Activated CD4-positive, alpha-beta memory T cell treated with anti-CD3 and anti-CD28 coated beads, Interleukin-2, amount 10 ng/mL, durations not matched to agents 7 days and 5 days (primary cell): ENCODE measurements at regions not wholly inside any gene's neighbourhood (a gene's known extent, or its start where the extent isn't known, plus 50 kb on each side); places are given as distances from the start of the nearest gene placed in this dataset.

Source experiments
- CTCF ChIA-PET: fragments of 350-600 bp; sonication (Branson Sonifier 250); formaldehyde crosslinking; loops from one replicate; lab custom pipeline; 2021; ENCODE audit warnings: antibody characterized with exemption, inconsistent platforms; lab: Charles Lee
- POLR2A ChIA-PET: fragments of 350-600 bp; sonication (Branson Sonifier 250); formaldehyde crosslinking; loops from one replicate; lab custom pipeline; 2021; ENCODE audit warnings: antibody characterized with exemption; lab: Charles Lee
- DNase-seq: peaks from one replicate; pipeline ENCODE4 v3.0.0-alpha.2; 2020
- H3K27ac Mint-ChIP-seq: one replicate; pipeline ENCODE4 v1.8.0; 2021; ENCODE audit warnings: mild to moderate bottlenecking, mixed read lengths
- H3K27me3 Mint-ChIP-seq: one replicate; pipeline ENCODE4 v1.8.0; 2021; ENCODE audit warnings: mixed read lengths
- H3K36me3 Mint-ChIP-seq: one replicate; pipeline ENCODE4 v1.8.0; 2021; ENCODE audit warnings: low read depth, mixed read lengths
- H3K4me1 Mint-ChIP-seq: one replicate; pipeline ENCODE4 v1.8.0; 2021; ENCODE audit warnings: mixed read lengths
- H3K4me3 Mint-ChIP-seq: one replicate; pipeline ENCODE4 v1.8.0; 2021; ENCODE audit warnings: mild to moderate bottlenecking, mixed read lengths
- H3K9me3 Mint-ChIP-seq: one replicate; pipeline ENCODE4 v1.8.0; 2021; ENCODE audit warnings: mixed read lengths

- no peaks in the 10 kb centered on the region for H3K36me3 Mint-ChIP-seq
Observed at GRCh38 chr4:77314697-77315096, 157.7 kb downstream of the CCNG2 start.

GRCh38 chr4:77327151-77327550 lies 170.1 kb downstream of the CCNG2 start:
- Mint-ChIP-seq H3K27ac (no peak overlapping the region), H3K9me3 (peaks cover 3% of the 10 kb centered on the region), H3K36me3 (no peaks in the 10 kb centered on the region), H3K4me1 (no peaks in the 10 kb centered on the region), H3K4me3 (no peak overlapping the region), H3K27me3 (peaks cover 13% of the 10 kb centered on the region)
- ChIA-PET CTCF (no interaction called here), POLR2A (interaction anchor here (1.5 kb wide), 1 partner anchor 31 kb away, joined by 3 read pairs; no protein-coding TSS in a partner anchor)
- no peak for DNase-seq

More at GRCh38 chr4:77314697-77315096, 157.7 kb downstream of the CCNG2 start:
- DNase-seq: no peak
- Mint-ChIP-seq H3K27me3 (peaks cover 1% of the 10 kb centered on the region), H3K9me3 (peaks cover 2% of the 10 kb centered on the region), H3K4me1 (no peaks in the 10 kb centered on the region), H3K27ac (no peak overlapping the region), H3K4me3 (no peak overlapping the region)
- ChIA-PET CTCF (no interaction called here), POLR2A (no interaction called here)

- H3K4me3 Mint-ChIP-seq: no peak overlapping the region
- no peaks in the 10 kb centered on the region for H3K36me3 Mint-ChIP-seq
- DNase-seq: no peak
- CTCF ChIA-PET: interaction anchor here (1.2 kb wide), 1 partner anchor 73 kb away, joined by 3 read pairs; no protein-coding TSS in a partner anchor
- H3K27ac Mint-ChIP-seq: no peak overlapping the region
- H3K27me3 Mint-ChIP-seq: no peaks in the 10 kb centered on the region
- POLR2A ChIA-PET: no interaction called here
- H3K4me1 Mint-ChIP-seq: no peaks in the 10 kb centered on the region
- H3K9me3 Mint-ChIP-seq: peaks cover 19% of the 10 kb centered on the region
Observed at GRCh38 chr4:77332696-77333270, 175.8 kb downstream of the CCNG2 start.

- Mint-ChIP-seq H3K4me1 (no peaks in the 10 kb centered on the region), H3K9me3 (peaks cover 32% of the 10 kb centered on the region), H3K27ac (no peak overlapping the region), H3K36me3 (peaks cover under 1% of the 10 kb centered on the region), H3K4me3 (no peak overlapping the region), H3K27me3 (peaks cover 2% of the 10 kb centered on the region)
- ChIA-PET POLR2A (no interaction called here), CTCF (interaction anchor here (0.8 kb wide), 1 partner anchor 30 kb away, joined by 4 read pairs; no protein-coding TSS in a partner anchor)
- no peak for DNase-seq
Observed at GRCh38 chr4:77336411-77337142, 179.6 kb downstream of the CCNG2 start.

- H3K27ac Mint-ChIP-seq: no peak overlapping the region
- no peak overlapping the region for H3K4me3 Mint-ChIP-seq
- H3K9me3 Mint-ChIP-seq: peaks cover 29% of the 10 kb centered on the region
- ChIA-PET POLR2A (no interaction called here), CTCF (no interaction called here)
- H3K27me3 Mint-ChIP-seq: peaks cover 5% of the 10 kb centered on the region
- H3K4me1 Mint-ChIP-seq: no peaks in the 10 kb centered on the region
- peaks cover 12% of the 10 kb centered on the region for H3K36me3 Mint-ChIP-seq
- no peak for DNase-seq
Observed at GRCh38 chr4:77342170-77342810, 185.3 kb downstream of the CCNG2 start.

- Mint-ChIP-seq H3K27me3 (peaks cover 5% of the 10 kb centered on the region), H3K36me3 (peaks cover 12% of the 10 kb centered on the region), H3K27ac (no peak overlapping the region), H3K4me1 (no peaks in the 10 kb centered on the region), H3K4me3 (no peak overlapping the region), H3K9me3 (peaks cover 25% of the 10 kb centered on the region)
- ChIA-PET CTCF (no interaction called here), POLR2A (no interaction called here)
- DNase-seq: no peak
Observed at GRCh38 chr4:77344001-77344400, 187.0 kb downstream of the CCNG2 start.

GRCh38 chr4:77344784-77345183 lies 187.8 kb downstream of the CCNG2 start:
- ChIA-PET CTCF (interaction anchor here (2.2 kb wide), 1 partner anchor 14 kb away, joined by 5 read pairs; no protein-coding TSS in a partner anchor), POLR2A (no interaction called here)
- Mint-ChIP-seq H3K4me3 (no peak overlapping the region), H3K4me1 (no peaks in the 10 kb centered on the region), H3K27me3 (peaks cover 3% of the 10 kb centered on the region), H3K27ac (no peak overlapping the region), H3K9me3 (peaks cover 20% of the 10 kb centered on the region), H3K36me3 (peaks cover 12% of the 10 kb centered on the region)
- DNase-seq: no peak

GRCh38 chr4:77347351-77347966 lies 190.5 kb downstream of the CCNG2 start:
- DNase-seq: no peak
- Mint-ChIP-seq H3K4me1 (no peaks in the 10 kb centered on the region), H3K36me3 (peaks cover 6% of the 10 kb centered on the region), H3K4me3 (no peak overlapping the region), H3K27ac (no peak overlapping the region), H3K27me3 (peaks cover 3% of the 10 kb centered on the region), H3K9me3 (peaks cover 8% of the 10 kb centered on the region)
- CTCF ChIA-PET: no interaction called here
- POLR2A ChIA-PET: no interaction called here

GRCh38 chr4:77348815-77349214 lies 191.8 kb downstream of the CCNG2 start:
- H3K9me3 Mint-ChIP-seq: peaks cover 4% of the 10 kb centered on the region
- ChIA-PET POLR2A (no interaction called here), CTCF (no interaction called here)
- H3K27me3 Mint-ChIP-seq: peaks cover 3% of the 10 kb centered on the region
- no peak for DNase-seq
- H3K36me3 Mint-ChIP-seq: no peaks in the 10 kb centered on the region
- H3K27ac Mint-ChIP-seq: no peak overlapping the region
- no peak overlapping the region for H3K4me3 Mint-ChIP-seq
- no peaks in the 10 kb centered on the region for H3K4me1 Mint-ChIP-seq

- DNase-seq: no peak
- H3K4me3 Mint-ChIP-seq: no peak overlapping the region
- H3K36me3 Mint-ChIP-seq: no peaks in the 10 kb centered on the region
- CTCF ChIA-PET: interaction anchor here (0.8 kb wide), 1 partner anchor 84 kb away, joined by 3 read pairs; no protein-coding TSS in a partner anchor
- H3K27me3 Mint-ChIP-seq: peaks cover 3% of the 10 kb centered on the region
- H3K4me1 Mint-ChIP-seq: no peaks in the 10 kb centered on the region
- H3K27ac Mint-ChIP-seq: no peak overlapping the region
- H3K9me3 Mint-ChIP-seq: no peaks in the 10 kb centered on the region
- POLR2A ChIA-PET: no interaction called here
Observed at GRCh38 chr4:77349364-77349763, 192.4 kb downstream of the CCNG2 start.

- ChIA-PET CTCF (interaction anchor here (0.8 kb wide), 1 partner anchor 84 kb away, joined by 3 read pairs; no protein-coding TSS in a partner anchor), POLR2A (no interaction called here)
- Mint-ChIP-seq H3K4me3 (no peak overlapping the region), H3K27ac (no peak overlapping the region), H3K27me3 (peaks cover 3% of the 10 kb centered on the region), H3K4me1 (no peaks in the 10 kb centered on the region), H3K36me3 (no peaks in the 10 kb centered on the region), H3K9me3 (no peaks in the 10 kb centered on the region)
- DNase-seq: no peak
Observed at GRCh38 chr4:77349796-77350195, 192.8 kb downstream of the CCNG2 start.

- Mint-ChIP-seq H3K4me3 (no peak overlapping the region), H3K27ac (no peak overlapping the region), H3K9me3 (no peaks in the 10 kb centered on the region), H3K27me3 (no peaks in the 10 kb centered on the region), H3K36me3 (no peaks in the 10 kb centered on the region), H3K4me1 (no peaks in the 10 kb centered on the region)
- CTCF ChIA-PET: no interaction called here
- POLR2A ChIA-PET: no interaction called here
- DNase-seq: no peak
Observed at GRCh38 chr4:77352192-77352591, 195.2 kb downstream of the CCNG2 start.
